Memory B cell (primary cell): ENCODE measurements at regions not wholly inside any gene's neighbourhood (a gene's known extent, or its start where the extent isn't known, plus 50 kb on each side); places are given as distances from the start of the nearest gene placed in this dataset.
"Not testable (repeated sequence)": the region's sequence is repeated elsewhere in the genome, so short reads cannot be mapped to it uniquely, and the experiment has no call there.

Source experiments
- ATAC-seq: fragments of 150-1000 bp; cut with Tn5 transposase; 2 replicates; pipeline ENCODE4 v1.10.0; 2021; ENCODE audit warnings: low read depth, mild to moderate bottlenecking, moderate library complexity
- DNase-seq, 2 donors: peaks; one replicate each; pipeline ENCODE4 v3.0.0; 2022; ENCODE audit warnings: low spot score in 2 of 2
- H3K27ac Mint-ChIP-seq: one replicate; pipeline ENCODE4 v1.8.0; 2022; ENCODE audit warnings: mild to moderate bottlenecking, moderate library complexity, mixed read lengths
- H3K27me3 Mint-ChIP-seq: one replicate; pipeline ENCODE4 v1.8.0; 2022; ENCODE audit warnings: mixed read lengths
- H3K36me3 Mint-ChIP-seq: one replicate; pipeline ENCODE4 v1.8.0; 2022; ENCODE audit warnings: mild to moderate bottlenecking, mixed read lengths
- H3K4me1 Mint-ChIP-seq: one replicate; pipeline ENCODE4 v1.8.0; 2022; ENCODE audit warnings: mixed read lengths
- H3K4me3 Mint-ChIP-seq: one replicate; pipeline ENCODE4 v1.8.0; 2022; ENCODE audit warnings: mild to moderate bottlenecking, moderate library complexity, mixed read lengths
- H3K9me3 Mint-ChIP-seq: one replicate; pipeline ENCODE4 v1.8.0; 2022; ENCODE audit warnings: mixed read lengths

DNA sequence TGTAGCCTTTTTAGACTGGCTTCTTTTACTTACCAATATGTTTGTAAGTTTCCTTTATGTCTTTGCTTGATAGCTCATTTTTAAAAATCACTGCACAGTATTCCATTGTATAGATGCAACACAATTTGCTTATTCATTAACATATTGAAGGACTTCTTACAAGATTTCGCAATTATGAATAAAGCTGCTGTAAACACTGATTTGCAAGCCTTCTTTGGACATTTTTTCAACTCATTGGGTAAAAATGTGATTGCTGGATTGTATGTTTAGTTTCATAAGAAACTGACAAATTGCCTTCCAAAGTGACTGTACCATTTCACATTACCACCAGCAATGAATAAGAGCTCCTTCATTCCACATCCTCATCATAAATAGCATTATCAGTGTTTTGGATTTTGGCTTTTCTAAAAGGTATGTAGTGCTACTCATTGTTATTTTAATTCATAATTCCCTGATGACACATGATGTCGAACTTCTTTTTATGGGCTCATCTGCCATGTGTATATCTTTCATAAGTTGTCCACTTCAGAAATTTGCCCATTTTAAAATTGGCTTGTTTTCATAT, 80.7 kb downstream of the TFAP2B start:
- Mint-ChIP-seq H3K9me3 (peaks cover 11% of the 10 kb centered on the region), H3K27ac (no peak overlapping the region), H3K4me1 (no peaks in the 10 kb centered on the region), H3K4me3 (no peak overlapping the region), H3K27me3 (peaks cover 2% of the 10 kb centered on the region), H3K36me3 (no peaks in the 10 kb centered on the region)
- ATAC-seq (no peak), DNase-seq (no peak)

DNA sequence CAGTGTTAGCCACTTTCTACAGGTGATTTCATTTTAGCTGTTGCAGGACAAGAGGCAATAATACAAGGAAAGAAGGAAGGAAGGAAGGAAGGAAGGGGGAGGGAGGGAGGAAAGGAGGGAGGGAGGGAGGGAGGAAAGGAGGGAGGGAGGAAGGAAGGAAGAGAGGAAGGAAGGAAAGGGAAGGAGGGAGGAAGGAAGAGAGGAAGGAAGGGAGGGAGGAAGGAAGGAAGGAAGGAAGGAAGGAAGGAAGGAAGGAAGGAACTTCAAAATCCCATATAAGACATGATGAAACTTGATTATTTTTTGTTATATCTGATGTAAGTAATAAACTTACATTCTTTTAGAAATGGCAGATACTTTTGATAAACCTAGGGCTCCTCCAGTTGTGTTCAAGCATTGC, 83.6 kb downstream of the TFAP2B start:
- H3K4me1 Mint-ChIP-seq: no peaks in the 10 kb centered on the region
- no peaks in the 10 kb centered on the region for H3K36me3 Mint-ChIP-seq
- H3K4me3 Mint-ChIP-seq: no peak overlapping the region
- H3K27me3 Mint-ChIP-seq: peaks cover 2% of the 10 kb centered on the region
- no peak overlapping the region for H3K27ac Mint-ChIP-seq
- DNase-seq (no peak), ATAC-seq (no peak)
- H3K9me3 Mint-ChIP-seq: peaks cover 7% of the 10 kb centered on the region

DNA sequence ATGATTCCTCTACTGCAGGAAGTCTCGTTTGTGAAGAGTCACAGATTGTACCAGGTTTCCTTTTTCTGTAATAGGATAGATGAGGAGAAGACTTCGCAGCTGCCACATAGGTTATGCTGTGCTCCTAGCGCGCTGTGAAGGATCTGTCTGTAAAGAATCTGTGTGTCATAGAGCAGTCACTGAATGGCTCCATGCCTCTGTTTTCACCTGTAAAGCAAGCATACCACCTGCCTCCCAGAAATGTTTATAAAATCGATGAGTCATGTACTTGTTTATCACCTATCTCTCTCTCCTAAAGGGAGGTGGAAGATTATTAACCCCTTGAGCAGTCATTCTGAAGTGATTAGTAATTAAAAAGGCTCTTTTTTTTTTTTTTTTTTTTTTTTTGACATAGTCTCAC, 86.6 kb downstream of the TFAP2B start:
- Mint-ChIP-seq H3K4me3 (no peak overlapping the region), H3K9me3 (peaks cover 7% of the 10 kb centered on the region), H3K27ac (no peak overlapping the region), H3K36me3 (no peaks in the 10 kb centered on the region), H3K27me3 (peaks cover 2% of the 10 kb centered on the region), H3K4me1 (no peaks in the 10 kb centered on the region)
- DNase-seq (no peak), ATAC-seq (no peak)

DNA sequence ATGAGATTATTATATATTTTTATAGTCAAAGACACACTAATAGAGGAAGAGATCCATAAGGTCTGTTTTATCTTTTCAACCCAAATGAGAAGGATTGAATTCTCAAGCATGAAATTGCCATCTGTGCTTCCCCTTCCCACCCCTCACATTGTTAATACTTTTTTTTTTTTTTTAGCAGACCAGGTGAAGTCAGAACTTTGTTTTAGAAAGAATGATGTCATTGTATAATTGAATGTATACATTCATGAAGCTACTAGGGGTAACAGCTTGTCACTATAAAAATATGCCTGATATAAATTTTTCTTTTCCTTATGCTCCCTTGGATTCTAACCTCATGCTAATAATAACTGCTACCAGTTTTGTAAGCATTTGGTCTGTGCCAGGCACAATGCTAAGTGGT, 88.9 kb downstream of the TFAP2B start:
- H3K27ac Mint-ChIP-seq: no peak overlapping the region
- no peaks in the 10 kb centered on the region for H3K27me3 Mint-ChIP-seq
- DNase-seq (no peak), ATAC-seq (no peak)
- peaks cover 3% of the 10 kb centered on the region for H3K9me3 Mint-ChIP-seq
- no peaks in the 10 kb centered on the region for H3K4me1 Mint-ChIP-seq
- no peaks in the 10 kb centered on the region for H3K36me3 Mint-ChIP-seq
- H3K4me3 Mint-ChIP-seq: no peak overlapping the region

DNA sequence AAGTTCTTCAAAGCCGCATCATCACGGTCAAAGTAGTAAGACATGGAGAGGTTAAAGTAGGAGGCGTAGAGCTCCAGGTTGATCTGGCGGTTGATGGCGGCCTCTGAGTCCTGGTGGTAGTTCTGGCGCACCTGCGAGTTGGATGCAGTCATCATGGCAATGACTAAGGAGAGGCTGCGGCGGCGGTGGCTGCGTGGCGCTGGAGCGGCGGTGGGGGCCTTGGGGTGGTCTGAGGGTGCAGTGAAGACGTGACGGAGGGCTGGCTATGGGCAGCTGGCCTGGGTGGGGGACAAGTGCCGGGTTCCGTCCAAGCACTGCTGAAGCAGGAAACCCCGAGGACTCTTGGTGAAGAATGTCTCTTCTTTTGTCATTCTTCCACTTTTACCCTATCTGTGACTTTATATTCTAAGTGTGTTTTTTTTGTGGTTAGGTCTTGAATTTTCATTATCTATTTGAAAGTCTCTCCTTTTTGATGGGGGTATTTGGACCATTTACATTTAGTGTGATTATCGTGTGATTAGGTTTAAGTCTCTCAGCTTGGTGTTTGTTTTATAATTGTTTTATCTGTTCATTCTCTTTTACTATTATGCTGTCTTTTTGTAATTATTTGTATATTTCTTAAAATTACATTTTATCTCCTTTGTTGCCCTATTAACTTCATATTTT, 94.6 kb downstream of the TFAP2B start:
- H3K27ac Mint-ChIP-seq: no peak overlapping the region
- ATAC-seq (no peak), DNase-seq (no peak)
- H3K4me3 Mint-ChIP-seq: no peak overlapping the region
- H3K27me3 Mint-ChIP-seq: no peaks in the 10 kb centered on the region
- no peaks in the 10 kb centered on the region for H3K36me3 Mint-ChIP-seq
- H3K9me3 Mint-ChIP-seq: peaks cover 3% of the 10 kb centered on the region
- H3K4me1 Mint-ChIP-seq: no peaks in the 10 kb centered on the region

DNA sequence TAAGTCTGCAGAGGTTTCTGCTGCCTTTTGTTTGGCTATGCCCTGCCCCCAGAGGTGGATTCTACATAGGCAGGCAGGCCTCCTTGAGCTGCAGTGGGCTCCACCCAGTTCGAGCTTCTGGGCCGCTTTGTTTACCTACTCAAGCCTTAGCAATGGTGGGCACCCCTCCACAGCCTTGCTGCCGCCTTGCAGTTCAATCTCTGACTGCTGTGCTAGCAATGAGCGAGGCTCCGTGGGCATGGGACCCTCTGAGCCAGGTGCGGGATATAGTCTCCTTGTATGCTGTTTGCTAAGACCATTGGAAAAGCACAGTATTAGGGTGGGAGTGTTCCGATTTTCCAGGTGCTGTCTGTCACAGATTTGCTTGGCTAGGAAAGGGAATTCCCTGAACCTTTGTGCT, 102.7 kb downstream of the TFAP2B start:
- H3K27me3 Mint-ChIP-seq, H3K4me1 Mint-ChIP-seq, DNase-seq, H3K27ac Mint-ChIP-seq, ATAC-seq, H3K4me3 Mint-ChIP-seq, H3K36me3 Mint-ChIP-seq, H3K9me3 Mint-ChIP-seq: not testable (repeated sequence)

DNA sequence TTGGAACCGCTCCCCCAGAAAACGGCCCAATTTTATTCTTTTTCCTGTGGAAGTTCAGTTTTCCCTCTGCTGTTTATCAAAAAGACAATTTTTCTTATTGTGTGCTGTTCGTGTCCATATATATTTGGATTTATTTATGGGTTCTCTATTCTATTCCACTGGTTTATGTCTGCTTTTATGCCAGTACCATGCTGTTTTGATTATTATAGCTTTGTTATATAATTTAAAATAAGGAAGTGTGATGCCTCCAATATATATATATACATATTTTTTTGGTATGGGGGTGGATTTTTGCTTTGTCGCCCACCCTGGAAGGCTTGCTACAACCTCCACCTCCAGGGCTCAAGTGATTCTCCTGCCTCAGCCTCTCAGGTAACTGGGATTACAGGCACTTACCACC, 103.3 kb downstream of the TFAP2B start:
- Mint-ChIP-seq H3K4me1 (no peaks in the 10 kb centered on the region), H3K4me3 (no peak overlapping the region), H3K36me3 (no peaks in the 10 kb centered on the region), H3K27me3 (no peaks in the 10 kb centered on the region), H3K9me3 (peaks cover 7% of the 10 kb centered on the region), H3K27ac (no peak overlapping the region)
- no peak for ATAC-seq
- DNase-seq: no peak

DNA sequence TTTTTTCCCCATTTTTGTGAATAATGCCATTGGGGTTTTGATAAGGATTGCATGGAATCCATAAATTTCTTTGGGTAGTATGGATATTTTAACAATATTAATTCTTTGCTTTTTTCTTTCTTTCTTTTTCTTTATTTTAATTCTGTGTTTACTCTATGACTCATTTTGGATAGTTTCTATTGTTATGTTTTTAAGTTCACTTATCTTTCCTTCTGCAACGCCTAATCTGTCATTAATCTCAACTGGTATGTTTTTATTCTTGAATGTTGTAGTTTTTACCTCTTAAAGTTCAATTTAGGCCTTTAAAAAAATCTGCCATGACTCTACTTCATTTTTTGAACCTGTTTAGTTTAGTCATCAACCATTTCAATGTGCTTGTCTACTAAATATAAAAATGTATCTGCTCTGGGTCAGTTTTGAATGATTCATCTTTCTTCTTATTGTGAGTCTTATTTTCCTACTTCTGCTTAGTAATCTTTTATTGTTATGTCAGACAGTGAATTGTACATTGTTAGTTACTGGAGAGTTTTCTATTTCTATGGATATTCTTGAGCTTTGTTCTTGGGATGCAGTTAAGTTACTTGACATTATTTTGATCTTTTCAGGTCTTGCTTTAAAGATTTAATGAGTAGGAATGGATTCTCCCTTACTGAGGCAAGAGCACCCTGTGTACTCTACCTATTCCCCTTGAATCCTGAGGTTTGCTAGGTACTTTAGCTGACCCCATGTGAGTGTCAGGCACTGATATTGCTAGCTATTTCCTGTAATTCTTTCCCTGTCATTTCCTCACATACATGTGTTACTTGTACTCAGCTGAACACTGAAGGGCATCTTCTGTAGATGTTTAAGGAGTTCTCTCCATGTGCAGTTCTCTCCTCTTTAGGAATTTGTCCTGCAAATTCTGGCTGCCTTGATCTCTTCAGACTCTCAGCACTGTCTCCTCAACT, 104.2 kb downstream of the TFAP2B start:
- DNase-seq (no peak), ATAC-seq (no peak)
- no peaks in the 10 kb centered on the region for H3K27me3 Mint-ChIP-seq
- H3K9me3 Mint-ChIP-seq: peaks cover 7% of the 10 kb centered on the region
- H3K4me3 Mint-ChIP-seq: no peak overlapping the region
- no peaks in the 10 kb centered on the region for H3K4me1 Mint-ChIP-seq
- H3K36me3 Mint-ChIP-seq: no peaks in the 10 kb centered on the region
- H3K27ac Mint-ChIP-seq: no peak overlapping the region

DNA sequence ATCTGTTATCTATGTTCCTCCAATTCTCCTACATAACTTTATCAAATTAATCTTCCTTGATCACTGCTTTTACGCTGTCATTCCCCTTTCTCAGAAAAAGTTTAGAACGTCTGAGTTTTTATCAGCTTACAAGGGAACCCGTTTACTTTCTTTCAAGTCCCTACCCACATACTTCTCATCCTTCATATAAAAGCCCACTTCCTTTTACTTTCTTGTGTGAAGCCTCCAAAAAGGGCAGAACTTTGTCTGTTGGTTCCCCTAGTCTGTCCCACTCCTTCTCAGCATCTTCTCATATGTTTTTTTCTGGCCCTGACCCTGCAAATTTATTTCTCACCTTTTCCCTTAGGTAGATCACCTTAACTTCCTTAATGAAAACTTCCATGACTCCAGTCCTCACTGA, 106.1 kb downstream of the TFAP2B start:
- Mint-ChIP-seq H3K9me3 (peaks cover 4% of the 10 kb centered on the region), H3K36me3 (no peaks in the 10 kb centered on the region), H3K27ac (no peak overlapping the region), H3K4me3 (no peak overlapping the region), H3K4me1 (no peaks in the 10 kb centered on the region), H3K27me3 (no peaks in the 10 kb centered on the region)
- ATAC-seq (no peak), DNase-seq (no peak)

DNA sequence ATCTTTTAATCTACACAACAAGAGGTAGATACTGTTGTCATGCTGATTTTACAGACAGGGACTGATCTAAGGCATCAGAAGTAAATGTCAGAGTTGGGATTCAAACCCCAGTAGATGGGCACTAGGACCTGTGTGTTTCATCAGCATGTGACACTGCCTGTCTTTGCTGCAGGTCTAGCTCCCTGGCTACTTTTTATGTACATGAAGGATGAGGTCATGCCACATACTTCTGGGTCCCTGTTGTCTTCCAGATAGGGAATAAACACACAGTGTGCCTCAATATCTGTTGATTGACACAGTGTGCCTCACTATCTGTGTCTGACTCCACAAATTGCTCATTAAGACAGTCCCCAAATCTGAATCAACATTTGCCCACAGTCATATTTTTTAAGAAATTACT, 106.9 kb downstream of the TFAP2B start:
- ATAC-seq (no peak), DNase-seq (no peak)
- Mint-ChIP-seq H3K27ac (no peak overlapping the region), H3K9me3 (peaks cover 4% of the 10 kb centered on the region), H3K4me3 (no peak overlapping the region), H3K4me1 (no peaks in the 10 kb centered on the region), H3K36me3 (no peaks in the 10 kb centered on the region), H3K27me3 (no peaks in the 10 kb centered on the region)

DNA sequence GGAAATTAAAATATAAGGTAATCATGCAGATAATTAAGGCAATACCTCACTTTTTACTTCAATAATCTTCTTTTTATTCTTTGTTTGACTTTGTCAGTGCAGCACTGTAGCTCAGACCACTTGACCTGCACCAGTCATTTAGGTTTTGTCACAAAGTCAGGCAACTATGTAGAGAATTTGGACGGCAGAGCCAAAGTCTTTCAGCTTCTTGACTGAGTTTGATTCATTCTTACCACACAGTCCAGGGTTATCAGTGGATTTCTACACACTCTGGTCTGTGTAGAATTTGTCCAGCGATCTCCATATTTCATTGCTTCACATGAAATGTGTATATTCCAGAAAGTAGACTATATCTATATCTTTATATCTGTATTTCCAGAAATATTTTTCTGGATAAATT, 107.3 kb downstream of the TFAP2B start:
- Mint-ChIP-seq H3K27me3 (no peaks in the 10 kb centered on the region), H3K4me3 (no peak overlapping the region), H3K36me3 (no peaks in the 10 kb centered on the region), H3K27ac (no peak overlapping the region), H3K9me3 (peaks cover 4% of the 10 kb centered on the region), H3K4me1 (no peaks in the 10 kb centered on the region)
- DNase-seq (no peak), ATAC-seq (no peak)

DNA sequence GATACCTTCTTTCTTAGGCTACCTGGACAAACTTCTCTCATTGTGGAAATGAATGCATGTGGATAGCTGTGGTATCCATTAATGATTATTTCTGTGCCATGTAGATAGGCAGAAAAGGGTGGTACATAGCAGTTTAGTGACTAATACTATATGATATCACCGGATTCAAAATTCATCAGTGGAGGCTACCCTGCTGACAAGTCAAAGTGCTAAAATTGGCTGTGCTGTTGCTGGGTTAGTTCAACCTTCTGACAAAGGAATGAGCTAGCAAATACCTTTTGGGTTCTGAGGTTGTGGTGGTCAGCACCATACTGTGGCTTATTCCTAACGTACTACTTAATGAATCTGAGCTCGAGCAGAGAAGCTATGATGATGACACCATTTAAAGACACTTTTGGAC, 109.1 kb downstream of the TFAP2B start:
- no peaks in the 10 kb centered on the region for H3K36me3 Mint-ChIP-seq
- H3K27me3 Mint-ChIP-seq: no peaks in the 10 kb centered on the region
- H3K4me3 Mint-ChIP-seq: no peak overlapping the region
- no peak overlapping the region for H3K27ac Mint-ChIP-seq
- ATAC-seq (no peak), DNase-seq (no peak)
- peaks cover 1% of the 10 kb centered on the region for H3K9me3 Mint-ChIP-seq
- H3K4me1 Mint-ChIP-seq: no peaks in the 10 kb centered on the region

DNA sequence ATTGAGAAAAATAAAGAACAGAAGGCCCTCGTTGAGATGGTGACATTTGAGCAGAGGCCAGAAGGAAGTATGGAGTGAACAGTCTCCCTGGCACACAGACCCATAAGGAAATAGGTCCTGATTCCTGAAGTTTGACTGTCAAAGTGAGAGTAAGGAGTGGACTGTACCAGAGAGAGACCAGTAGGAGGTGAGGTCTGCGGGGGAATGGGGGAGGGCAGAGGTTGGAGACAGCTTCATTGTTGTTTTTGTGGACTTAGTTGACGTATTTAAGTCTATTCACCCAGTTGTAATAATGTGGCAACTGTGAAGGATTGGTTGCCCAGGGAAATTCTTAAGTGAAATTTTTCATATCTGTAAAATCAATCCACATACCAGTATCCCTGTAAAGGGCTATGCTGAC, 110.7 kb downstream of the TFAP2B start:
- Mint-ChIP-seq H3K4me3 (no peak overlapping the region), H3K27me3 (no peaks in the 10 kb centered on the region), H3K36me3 (no peaks in the 10 kb centered on the region), H3K9me3 (no peaks in the 10 kb centered on the region), H3K4me1 (no peaks in the 10 kb centered on the region), H3K27ac (no peak overlapping the region)
- ATAC-seq (no peak), DNase-seq (no peak)

DNA sequence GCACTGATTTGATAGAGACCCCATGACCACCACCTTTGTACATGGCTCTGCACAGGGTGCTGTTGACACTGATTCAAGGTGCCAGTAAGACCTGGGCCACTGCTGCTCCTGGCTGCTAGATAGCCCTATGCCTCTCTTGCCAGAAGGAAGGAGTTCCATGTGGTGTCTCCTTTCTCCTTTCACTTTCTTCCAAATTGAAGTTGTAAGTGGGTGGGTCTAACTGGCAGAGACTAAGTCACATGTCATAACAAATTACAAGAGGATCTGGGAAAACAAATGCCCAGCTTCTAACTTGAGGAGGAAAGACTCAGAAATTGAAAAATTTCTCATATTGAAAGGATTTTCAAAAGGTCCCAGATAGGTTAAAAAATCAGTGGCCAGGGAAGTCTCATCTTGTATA, 116.8 kb downstream of the TFAP2B start:
- H3K27ac Mint-ChIP-seq: no peak overlapping the region
- H3K27me3 Mint-ChIP-seq: peaks cover 1% of the 10 kb centered on the region
- H3K36me3 Mint-ChIP-seq: no peaks in the 10 kb centered on the region
- no peak overlapping the region for H3K4me3 Mint-ChIP-seq
- DNase-seq (no peak), ATAC-seq (no peak)
- H3K9me3 Mint-ChIP-seq: no peaks in the 10 kb centered on the region
- H3K4me1 Mint-ChIP-seq: no peaks in the 10 kb centered on the region
